NOMO-1 treated with dmso at 0.1 percent for 144 hours (cell line): ENCODE measurements at regions not wholly inside any gene's neighbourhood (a gene's known extent, or its start where the extent isn't known, plus 50 kb on each side); places are given as distances from the start of the nearest gene placed in this dataset.
"Not testable (repeated sequence)": the region's sequence is repeated elsewhere in the genome, so short reads cannot be mapped to it uniquely, and the experiment has no call there.

ENCODE experiments used
- DNase-seq: peaks from one replicate; lab custom pipeline; 2025; ENCODE audit not compliant: unreplicated experiment; lab: John Stamatoyannopoulos, UW

DNA sequence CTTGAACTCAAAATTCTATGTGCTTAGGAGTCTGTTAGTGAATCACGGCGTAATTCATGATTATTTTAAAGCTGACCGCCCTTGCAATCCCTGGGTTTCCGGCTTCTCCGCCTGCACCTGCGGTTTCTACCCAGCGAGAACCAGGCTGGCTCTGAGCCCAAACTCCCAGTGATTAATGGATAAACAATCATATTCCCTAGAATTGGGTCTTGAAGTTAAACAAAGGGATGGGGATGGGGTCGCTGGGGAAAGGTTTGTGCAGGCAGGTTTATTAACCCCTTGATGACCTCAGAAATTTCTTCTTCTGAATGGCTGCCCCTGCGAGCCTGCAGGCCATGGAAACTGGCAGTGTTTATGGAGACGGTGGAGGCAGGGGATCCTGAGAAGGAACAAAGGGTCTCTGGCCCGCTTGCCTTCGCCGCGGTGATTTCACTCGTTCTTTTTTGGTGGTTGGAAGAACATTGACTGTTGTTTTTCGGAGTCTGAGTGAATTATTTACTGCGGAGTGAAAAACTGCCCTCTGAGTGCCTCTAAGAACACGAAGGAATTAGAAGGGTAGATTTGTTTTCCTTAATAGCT lies 1000.3 kb downstream of the BRD1 start:
- DNase-seq: no peak

DNA sequence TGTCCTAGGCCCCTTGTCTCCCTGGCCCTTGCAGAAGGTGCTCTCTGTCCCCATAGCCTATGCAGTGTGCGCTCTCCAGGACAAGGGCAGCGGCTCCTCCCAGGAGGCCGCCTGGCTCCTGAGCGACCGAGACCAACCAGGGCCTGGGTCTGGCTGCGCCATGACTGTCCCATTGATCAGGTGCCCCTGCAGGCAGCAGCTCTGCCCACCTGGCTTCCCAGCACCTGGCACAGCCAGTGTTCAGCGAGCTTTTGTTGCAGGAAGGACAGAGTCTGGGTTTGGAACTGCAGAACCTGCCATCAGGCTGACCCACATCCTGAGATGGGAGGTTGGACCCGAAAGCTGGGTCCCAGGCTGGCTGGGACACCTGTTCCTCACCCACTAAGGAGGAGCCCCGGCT lies 1001.1 kb downstream of the BRD1 start:
- no peak for DNase-seq

DNA sequence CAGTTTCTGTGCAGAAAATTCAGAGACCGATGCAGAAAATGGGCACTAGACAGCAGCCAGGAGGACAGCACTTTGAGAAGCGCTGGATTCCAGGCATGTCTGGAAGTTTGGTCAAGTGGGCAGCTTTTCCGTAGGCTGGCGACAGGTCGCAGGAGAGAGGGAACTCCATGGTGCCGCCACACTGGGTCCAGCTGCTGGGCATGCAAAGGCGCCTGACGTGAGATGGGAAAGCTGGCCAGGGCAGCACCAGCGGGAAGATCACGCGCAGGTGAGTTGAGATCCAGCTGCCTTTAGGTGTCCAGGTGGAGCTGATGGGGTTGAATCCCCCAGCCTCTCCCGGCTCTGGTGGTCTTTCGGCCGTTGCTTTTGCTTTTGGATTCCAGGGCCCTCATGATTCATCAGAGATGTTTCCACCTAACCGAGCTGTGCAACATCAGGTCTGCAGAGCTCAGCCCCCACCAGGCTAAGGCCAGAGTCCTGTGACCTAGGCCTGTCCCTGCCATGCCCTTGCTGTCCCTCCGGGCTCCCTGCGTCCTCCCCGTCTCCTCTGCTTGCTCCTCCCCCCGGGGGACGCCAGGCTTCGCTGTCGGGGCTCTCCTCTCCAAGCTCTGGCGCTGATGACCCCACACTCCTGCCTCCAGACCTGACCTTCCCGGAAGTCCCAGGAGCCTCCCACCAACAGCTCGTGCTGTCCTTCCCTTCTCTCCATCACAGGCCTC lies 1001.7 kb downstream of the BRD1 start:
- DNase-seq: no peak

DNA sequence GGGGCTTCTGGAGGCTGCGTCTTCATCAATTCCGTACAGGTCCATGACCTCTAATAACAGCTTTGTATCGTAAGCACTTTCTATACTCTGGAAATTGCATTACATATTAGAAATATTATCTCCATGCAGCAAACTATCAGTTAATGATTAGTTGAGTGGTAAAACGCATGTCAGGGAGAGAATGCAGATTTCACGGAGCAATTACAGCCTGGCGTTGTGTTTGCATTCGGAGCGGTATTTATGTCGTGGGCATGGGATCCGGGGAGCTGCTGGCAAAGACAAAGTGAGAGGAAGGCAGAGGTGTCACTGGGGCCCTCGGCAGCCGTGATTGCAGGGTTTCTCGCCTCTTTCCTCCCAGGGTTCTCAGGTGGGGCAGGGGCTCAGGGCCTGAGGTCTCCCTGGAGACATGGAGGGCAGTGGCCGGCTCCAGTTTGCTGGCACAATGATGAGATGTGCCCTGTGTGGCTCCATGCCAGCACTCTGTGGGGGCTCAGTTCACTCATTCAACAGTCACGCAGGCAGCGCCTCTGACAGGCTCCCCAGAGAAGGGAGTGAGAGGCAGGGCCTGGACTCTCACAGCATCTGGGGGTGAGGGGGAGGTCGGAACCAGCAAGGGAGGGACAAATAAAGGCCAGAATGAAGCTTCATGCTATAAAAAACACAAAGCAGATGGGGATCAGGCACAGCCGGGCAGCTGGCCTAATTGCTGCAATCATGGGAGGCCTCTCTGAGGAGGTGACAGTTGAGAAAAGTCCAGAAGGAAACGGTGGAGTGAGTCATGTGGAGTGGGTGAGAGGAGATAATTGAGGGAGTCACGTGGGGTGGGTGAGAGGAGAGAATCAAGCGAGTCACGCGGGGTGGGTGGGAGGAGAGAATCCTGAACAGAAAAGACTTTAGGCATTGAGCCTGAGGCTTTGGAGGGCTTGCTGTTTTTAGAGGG lies 1002.7 kb downstream of the BRD1 start:
- no peak for DNase-seq

DNA sequence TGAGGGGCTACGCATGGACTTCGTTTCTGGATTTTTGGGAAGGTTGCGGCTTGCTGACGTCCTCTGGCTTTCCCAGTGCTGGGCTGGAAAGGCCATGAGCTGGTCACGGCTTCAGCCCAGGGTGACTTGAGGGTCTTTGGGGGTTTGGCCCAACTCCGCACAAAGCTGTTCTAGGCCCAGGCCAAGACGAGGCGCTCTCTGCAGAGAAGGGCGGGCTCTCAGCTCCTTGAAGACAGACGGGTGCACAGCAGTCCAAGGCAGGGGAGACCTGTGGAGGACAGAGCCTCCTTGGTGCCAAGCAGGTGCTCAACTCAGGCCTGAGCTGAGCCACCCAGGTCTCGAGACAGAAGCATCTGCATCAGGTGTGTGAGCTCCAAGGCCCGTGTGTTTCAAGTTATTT lies 1003.7 kb downstream of the BRD1 start:
- DNase-seq: no peak

DNA sequence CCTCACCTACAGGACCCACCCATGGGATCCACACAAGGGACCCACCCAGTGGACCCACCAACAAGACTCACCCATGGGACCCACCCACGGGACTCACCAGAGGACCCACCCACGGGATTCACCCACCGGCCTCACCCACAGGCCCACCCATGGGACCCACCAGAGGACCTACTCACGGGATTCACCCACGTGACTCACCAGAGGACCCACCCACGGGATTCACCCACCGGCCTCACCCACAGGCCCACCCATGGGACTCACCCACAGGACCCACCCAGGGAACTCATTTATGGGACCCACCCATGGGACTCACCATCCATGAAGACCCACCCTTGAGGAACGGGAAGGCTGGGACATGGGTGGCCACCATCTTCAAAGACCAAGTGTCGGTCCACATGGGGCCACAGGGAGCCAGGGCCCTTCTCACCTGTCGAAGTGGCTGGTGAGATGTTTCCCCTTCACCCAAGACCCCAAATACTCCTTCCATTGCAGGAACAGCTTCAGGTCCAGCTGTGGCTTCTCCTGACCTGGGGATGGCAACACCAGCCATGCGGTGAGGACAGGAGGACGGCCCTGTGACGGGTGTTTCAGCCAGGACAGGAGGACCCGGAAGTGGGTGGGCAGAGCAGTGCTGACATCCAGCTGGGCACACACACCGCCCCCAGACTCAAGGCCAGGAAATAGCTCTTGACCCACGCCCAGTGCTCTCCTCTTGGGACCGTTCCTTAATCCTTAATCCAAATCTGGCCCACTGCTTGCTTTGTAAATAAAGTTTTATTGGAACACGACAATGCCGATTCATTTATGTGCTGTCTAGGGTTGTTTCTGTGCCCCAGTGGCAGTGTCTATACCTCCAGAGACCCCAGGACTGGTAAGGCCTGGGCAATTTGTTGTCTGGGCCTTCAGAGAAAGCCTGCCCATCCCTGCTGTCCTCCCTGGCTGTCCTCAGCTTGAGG lies 1005.1 kb downstream of the BRD1 start:
- no peak for DNase-seq

DNA sequence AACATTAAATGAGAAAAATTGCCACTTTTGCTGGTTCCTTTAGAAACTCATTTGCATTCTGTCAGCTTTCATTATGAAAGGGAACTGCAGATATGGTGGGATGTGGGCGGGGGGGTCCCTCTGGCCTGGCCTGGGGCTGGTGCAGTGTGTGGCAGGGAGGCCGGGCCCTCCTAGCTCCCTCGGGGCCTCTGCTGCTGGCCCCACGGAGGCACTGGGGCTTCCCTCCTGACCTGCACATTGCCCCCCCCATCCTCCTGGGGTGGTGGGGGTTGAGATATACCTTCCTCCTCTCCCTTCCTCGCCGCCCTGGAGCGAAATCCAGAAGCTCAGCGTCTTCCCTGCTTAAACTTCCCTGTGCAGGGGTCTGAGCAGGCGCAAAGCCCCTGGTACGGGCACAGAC lies 1005.9 kb downstream of the BRD1 start:
- DNase-seq: no peak

DNA sequence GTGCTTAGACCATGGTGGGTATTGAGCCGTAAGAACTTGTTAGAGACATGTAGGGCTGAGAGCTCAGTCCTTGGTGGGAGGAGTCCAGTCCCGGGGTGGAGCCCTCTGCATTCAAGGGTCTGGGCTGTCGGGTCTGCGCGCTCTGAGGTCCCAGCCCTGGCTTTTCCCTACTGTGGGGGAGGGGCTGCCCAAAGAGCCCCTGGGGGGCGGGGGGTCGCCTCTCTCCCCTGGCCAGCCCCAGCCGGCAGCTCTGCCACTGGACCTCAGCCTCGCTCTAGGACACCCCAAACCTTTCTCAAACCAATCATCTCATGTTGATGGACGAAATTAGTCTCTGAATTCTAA lies 1006.4 kb downstream of the BRD1 start:
- DNase-seq: no peak

DNA sequence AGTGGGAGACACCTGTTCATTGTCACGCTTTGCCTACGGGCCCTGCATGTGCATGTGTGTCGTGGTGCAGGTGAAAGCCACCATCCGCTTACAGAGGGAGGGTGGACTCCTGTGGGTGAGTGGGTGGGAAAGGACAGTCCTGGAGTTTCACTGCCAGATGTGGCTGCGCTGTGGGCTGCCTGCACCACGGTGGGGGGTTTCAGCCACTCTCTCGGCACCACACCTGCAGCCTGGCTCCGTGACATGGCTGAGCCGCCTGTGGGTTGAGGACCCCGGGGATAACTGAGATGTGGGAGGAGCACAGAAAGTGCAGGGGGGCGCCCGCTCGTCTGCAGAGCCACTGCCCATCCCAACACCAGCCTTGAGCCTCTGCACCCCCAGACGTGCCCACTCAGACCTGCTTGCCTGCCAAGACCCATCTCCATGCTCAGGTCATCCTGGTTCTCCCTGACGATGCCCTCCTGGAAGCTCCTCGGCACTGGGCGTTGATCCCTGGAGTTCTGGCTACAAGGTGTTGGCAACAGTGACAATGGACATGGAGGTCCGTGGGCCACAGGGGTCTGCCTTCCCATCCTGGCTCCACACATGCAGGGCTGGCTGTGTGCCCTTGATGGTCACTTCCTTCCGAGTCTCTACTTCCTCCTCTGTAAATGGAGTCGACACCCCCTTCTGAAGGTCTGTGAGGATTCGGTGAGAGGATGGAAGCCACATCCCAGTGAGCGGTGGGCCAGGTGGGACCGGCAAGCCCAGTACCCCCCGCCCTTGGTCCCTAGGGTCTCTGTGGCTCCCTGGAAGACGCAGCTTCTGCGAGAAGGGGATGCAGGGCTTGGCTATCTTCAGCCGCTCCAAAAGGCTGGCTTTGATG lies 1007.0 kb downstream of the BRD1 start:
- DNase-seq: no peak

DNA sequence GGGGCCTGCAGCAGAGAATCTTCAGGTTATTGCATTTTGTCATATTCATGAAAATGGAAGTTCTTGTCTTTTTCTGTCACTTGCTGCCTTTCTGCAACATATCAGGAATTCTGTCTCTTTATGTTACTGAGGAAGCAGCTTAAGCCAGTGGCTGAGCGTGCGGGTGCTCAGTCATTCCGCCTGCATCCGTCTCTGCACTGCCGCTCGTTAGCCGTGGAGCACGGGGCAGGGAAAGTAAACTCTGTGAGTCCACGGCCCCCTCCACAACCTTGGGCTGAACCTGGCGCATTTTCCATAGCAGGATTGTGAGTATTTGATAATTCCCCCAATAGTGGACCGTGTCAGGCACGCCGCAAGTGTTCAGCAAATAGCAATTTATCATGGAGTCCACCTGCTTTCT lies 1007.7 kb downstream of the BRD1 start:
- no peak for DNase-seq

DNA sequence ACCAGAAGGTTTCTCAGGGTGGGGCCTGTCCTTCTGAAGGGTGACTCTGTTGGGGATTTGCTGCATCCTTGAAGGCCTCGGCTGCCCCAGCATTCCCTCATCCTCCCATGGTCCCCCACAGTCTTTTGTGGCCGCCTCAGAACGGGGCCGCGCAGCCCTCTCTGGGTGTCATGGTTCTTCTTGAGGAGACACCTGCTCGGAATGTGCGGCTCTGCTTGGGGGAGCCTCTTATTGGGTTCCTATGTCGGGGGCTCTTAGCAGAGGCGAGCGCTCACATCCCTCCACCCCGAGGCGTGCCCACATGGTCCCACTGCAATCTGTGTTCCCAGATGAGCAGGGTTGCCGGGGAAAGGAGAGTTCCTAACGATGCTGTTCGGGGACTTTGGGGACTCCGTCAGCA lies 1008.4 kb downstream of the BRD1 start:
- no peak for DNase-seq

DNA sequence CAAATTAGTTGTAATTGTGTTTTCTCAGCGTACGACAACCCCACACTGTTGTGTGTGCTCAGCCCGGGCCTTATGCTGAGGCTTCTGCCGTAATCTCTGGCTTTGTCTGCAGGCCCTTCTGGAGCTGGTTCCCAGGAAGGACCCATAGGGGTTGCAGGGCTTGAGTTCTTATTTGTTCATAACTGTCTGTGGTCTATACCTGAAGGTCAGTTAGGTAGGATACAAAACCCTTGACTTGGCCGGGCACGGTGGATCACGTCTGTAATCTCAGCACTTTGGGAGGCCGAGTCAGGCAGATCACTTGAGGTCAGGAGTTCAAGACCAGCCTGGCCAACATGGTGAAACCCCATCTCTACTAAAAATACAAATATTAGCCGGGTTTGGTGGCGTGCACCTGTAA lies 1010.2 kb downstream of the BRD1 start:
- not testable (repeated sequence) for DNase-seq

DNA sequence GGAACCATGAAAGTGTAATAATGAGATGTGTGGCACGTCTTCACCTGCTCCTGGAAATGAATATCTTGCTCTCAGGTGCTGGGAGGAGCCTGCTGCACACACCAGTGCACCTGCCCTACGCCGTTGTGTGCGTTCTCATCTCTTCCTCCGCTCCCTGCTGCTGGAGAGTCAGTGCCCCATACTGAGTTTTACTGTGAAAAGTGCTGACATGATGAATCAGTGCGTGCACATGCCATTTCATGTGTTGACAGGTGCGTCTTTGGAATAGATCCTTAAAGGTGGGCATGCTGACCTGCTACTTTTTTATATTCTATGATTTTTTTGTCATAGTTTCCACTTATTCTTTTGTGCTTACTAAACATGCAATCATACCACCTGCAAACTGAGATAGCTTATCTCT lies 1015.8 kb downstream of the BRD1 start:
- DNase-seq: no peak

DNA sequence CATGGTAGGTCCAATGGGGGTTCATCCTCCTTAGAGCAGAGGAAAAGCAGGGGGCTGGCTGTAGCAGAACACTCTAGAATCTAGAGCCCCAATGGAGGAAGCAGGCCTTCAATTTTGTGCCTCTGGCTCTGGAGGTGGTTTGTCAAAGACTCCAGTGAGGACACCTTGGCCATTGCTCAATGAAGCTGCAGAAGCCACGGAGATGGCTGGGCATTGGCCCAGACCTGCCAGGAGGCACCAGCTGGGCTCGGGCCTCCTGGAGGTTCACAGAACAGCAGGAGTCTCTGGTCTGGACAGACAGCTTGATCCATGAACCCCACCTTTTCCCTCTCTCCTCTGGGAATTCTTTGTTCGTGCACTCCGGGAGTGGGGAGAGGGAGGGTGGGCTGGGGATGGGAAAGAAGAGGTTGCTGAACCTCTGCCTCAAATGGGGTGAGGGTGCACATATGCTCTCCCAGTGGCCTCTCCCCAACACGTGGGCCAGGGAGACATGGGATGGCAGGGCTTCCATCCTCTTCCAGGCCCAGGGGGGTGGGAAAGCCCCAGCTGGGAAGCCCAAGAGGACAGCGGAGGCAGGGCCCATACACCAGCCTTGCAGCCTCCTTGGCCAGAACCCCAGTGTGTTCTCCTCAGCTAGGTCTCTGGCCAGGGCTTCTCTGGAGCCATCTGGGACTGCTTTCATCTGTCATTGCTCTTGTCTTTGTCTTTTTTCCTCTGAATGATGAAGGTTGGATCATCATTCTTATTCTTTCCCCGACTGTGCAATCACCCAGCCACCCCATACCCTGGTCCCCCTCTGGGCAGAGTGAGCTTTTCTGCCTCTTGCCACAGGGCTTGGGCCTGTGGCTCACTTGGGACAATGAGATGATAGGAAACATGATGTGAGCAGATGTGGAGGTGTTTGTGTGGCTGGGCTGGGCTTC lies 1019.4 kb downstream of the BRD1 start:
- DNase-seq: no peak

DNA sequence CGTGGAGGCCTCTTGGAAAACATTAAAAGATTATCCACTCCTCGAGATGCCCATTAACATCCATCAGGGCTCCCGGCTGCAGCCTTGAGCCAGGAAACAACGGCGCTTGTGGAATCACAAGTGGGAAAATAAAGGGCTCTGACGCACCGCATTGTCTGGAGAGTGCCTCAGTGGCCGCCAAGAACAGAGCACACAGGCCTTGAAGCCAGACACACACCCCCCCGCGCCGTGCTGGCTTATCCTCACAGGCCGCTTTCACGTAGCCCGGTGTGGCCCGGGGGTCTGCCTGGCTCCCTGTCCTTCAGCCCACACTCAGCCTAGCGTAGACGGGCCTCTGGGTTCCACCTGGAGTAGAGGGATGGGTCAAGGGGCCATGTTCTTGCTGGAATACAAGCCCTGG lies 1020.5 kb downstream of the BRD1 start:
- DNase-seq: no peak

DNA sequence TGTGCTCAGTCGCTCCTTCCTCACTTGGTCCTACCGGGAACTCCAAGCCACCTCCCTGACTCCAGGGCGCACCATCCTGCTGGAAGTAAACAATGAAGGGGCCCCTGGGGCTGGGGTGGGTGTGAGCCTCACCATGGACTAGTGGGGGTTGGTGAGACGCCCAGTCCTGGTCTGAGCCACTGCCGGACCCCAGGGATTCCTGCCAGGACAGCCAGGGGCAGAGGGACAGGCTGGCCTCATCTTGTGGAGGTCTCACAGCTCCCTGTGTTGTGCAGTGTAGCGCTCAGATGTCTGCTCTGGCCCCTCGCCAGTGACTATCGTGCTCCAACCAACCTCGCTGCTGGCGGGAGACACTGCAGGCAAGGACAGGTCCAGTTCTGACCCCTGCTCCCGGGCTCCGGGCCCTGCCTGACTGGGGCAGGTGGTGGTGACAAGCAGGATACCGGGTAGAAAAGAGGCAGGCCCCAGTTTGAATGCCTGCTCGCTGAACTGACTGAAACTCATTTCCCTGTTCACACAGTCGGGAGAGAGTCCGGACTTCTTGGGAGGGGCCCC lies 1021.4 kb downstream of the BRD1 start:
- DNase-seq: no peak

DNA sequence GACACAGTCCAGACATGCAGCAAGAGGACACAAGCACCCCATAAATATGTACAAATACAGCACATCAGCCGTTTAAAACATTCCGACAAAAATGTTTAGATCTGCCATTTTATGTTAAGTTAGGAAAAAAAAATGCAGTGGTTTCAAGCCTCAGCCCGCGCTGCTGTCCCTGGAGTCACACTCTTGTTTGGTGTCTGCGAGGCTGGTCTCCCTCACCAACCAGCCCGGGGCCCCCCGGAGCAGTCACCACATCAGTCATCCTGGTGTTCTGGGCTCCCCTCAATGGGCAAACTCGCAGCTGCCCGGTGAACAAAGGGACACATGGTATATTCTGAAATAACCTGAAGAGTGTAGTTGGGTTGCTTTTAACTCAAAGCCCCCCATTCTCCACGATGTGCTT lies 1022.2 kb downstream of the BRD1 start:
- no peak for DNase-seq

DNA sequence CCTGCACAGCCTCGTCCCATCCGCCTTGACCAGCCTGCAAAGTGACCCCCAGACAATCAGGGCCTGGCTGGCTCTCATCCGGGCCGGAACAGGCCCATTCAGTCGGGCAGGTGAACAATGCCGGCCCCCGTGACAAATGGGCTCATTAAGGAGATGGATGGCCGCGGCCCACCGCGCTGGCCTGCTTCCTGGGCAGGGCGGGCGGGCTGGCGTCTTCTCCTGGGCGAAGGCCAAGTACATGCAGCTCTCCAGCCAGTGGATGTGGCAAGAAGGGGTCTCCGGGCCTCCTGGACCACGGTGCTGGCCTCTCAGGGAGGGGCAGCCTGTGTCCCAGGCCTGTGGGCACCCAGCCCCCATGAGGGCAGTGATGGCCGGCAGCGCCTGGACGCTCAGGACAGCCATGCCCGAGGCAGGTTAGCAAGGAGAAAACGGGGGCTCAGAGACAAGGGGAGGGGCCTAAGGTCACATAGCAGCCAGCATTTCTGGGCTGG lies 1022.8 kb downstream of the BRD1 start:
- DNase-seq: no peak
